ENCODE measurements at regions not wholly inside any gene's neighbourhood (a gene's known extent, or its start where the extent isn't known, plus 50 kb on each side); places are given as distances from the start of the nearest gene placed in this dataset.

GRCh38 chr5:120372899-120373298 lies 91.2 kb upstream of the PRR16 start:
- Histone ChIP-seq H3K9me3 (ENCODE audit: low read length) (no peaks in the 10 kb centered on the region), H3K79me2 (ENCODE audit: insufficient read depth, low read length) (no peaks in the 10 kb centered on the region), H3K4me2 (ENCODE audit: low read depth, low read length) (no peak overlapping the region), H3K27ac (ENCODE audit: extremely low read length, insufficient read depth, low read length) (no peak overlapping the region), H3K36me3 (replicated peaks in 1 of 2; ENCODE audit: control insufficient read depth in 1 of 2, insufficient read depth in 2 of 2, low read length in 2 of 2) (no peaks in the 10 kb centered on the region), H2AFZ (ENCODE audit: low read length) (no peak overlapping the region), H3K4me1 (ENCODE audit: insufficient read depth, low read length) (no peaks in the 10 kb centered on the region), H3K9ac (ENCODE audit: insufficient read depth, low read depth, low read length) (no peak overlapping the region), H3K27me3 (ENCODE audit: control insufficient read depth in 1 of 2, insufficient read depth in 2 of 2, low read length in 2 of 2) (no peaks in the 10 kb centered on the region), H4K20me1 (ENCODE audit: insufficient read depth, low read length) (no peaks in the 10 kb centered on the region), H3K4me3 (replicated peaks in 1 of 3; ENCODE audit: insufficient read depth in 1 of 3, low read depth in 2 of 3, low read length in 3 of 3) (no peak overlapping the region)
- CTCF ChIA-PET (ENCODE audit: low intra/inter-chr PET ratio, low total read pairs): no interaction called here
- in situ Hi-C loops (cut with HindIII; ENCODE audit: extremely low pct_ligation_motif_present, low pct_unique_long_range_greater_than_20kb): no loop called here
- ATAC-seq (no peak), FAIRE-seq (no peak), DNase-seq (ENCODE audit: low spot score) (no peak)
- BruUV-seq (replicated peaks): no TSS peak
- no peak for TF ChIP-seq HMGXB3 (CRISPR knock-in tag; IDR thresholded peaks at IDR 0.05; ENCODE audit: borderline replicate concordance)
- intact Hi-C loops (cut with micrococcal nuclease; ENCODE audit: unreplicated experiment): no loop called here
- WGBS (ENCODE audit: low lambda C conversion rate): 3% methylated on average over 3 of the region's 3 CpGs
- POLR2A ChIA-PET: no interaction called here

- Histone ChIP-seq H4K20me1 (ENCODE audit: insufficient read depth, low read length) (no peaks in the 10 kb centered on the region), H3K27ac (ENCODE audit: extremely low read length, insufficient read depth, low read length) (no peak overlapping the region), H3K4me1 (ENCODE audit: insufficient read depth, low read length) (no peaks in the 10 kb centered on the region), H3K27me3 (ENCODE audit: control insufficient read depth in 1 of 2, insufficient read depth in 2 of 2, low read length in 2 of 2) (no peaks in the 10 kb centered on the region), H3K4me2 (ENCODE audit: low read depth, low read length) (no peak overlapping the region), H3K36me3 (replicated peaks in 1 of 2; ENCODE audit: control insufficient read depth in 1 of 2, insufficient read depth in 2 of 2, low read length in 2 of 2) (no peaks in the 10 kb centered on the region), H3K9me3 (ENCODE audit: low read length) (no peaks in the 10 kb centered on the region), H3K79me2 (ENCODE audit: insufficient read depth, low read length) (no peaks in the 10 kb centered on the region), H3K9ac (ENCODE audit: insufficient read depth, low read depth, low read length) (no peak overlapping the region), H2AFZ (ENCODE audit: low read length) (no peak overlapping the region), H3K4me3 (replicated peaks in 1 of 3; ENCODE audit: insufficient read depth in 1 of 3, low read depth in 2 of 3, low read length in 3 of 3) (no peak overlapping the region)
- no peak for ATAC-seq
- DNase-seq (ENCODE audit: low spot score): no peak
- ChIA-PET CTCF (ENCODE audit: low intra/inter-chr PET ratio, low total read pairs) (no interaction called here), POLR2A (no interaction called here)
- FAIRE-seq: no peak
- WGBS (ENCODE audit: low lambda C conversion rate): 0% methylated on average over 1 of the region's 1 CpG
- in situ Hi-C loops (cut with HindIII; ENCODE audit: extremely low pct_ligation_motif_present, low pct_unique_long_range_greater_than_20kb): no loop called here
- BruUV-seq (replicated peaks): no TSS peak
- intact Hi-C loops (cut with micrococcal nuclease; ENCODE audit: unreplicated experiment): no loop called here
- TF ChIP-seq, protein P1, sequence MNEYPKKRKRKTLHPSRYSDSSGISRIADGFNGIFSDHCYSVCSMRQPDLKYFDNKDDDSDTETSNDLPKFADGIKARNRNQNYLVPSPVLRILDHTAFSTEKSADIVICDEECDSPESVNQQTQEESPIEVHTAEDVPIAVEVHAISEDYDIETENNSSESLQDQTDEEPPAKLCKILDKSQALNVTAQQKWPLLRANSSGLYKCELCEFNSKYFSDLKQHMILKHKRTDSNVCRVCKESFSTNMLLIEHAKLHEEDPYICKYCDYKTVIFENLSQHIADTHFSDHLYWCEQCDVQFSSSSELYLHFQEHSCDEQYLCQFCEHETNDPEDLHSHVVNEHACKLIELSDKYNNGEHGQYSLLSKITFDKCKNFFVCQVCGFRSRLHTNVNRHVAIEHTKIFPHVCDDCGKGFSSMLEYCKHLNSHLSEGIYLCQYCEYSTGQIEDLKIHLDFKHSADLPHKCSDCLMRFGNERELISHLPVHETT (CRISPR knock-in tag; conservative IDR thresholded peaks at IDR 0.05): no peak
- TF ChIP-seq ZNF547 (CRISPR knock-in tag; IDR thresholded peaks at IDR 0.05) (no peak), SRSF4 (IDR thresholded peaks at IDR 0.05; ENCODE audit: low read depth, low read length, poor library complexity, severe bottlenecking) (no peak), ZNF329 (CRISPR knock-in tag; IDR thresholded peaks at IDR 0.05; ENCODE audit: low read depth) (no peak), ZNF629 (CRISPR knock-in tag; conservative IDR thresholded peaks at IDR 0.05) (no peak), ZBTB10 (CRISPR knock-in tag; IDR thresholded peaks at IDR 0.05; ENCODE audit: borderline replicate concordance) (no peak), HES4 (CRISPR knock-in tag; IDR thresholded peaks at IDR 0.05; ENCODE audit: borderline replicate concordance) (no peak), MIER3 (CRISPR knock-in tag; IDR thresholded peaks at IDR 0.05; ENCODE audit: borderline replicate concordance) (no peak), ELF1 (CRISPR knock-in tag; IDR thresholded peaks at IDR 0.05) (no peak), FOXJ3 (CRISPR knock-in tag; IDR thresholded peaks at IDR 0.05; ENCODE audit: borderline replicate concordance) (no peak)
These were observed 88.9 kb upstream of the PRR16 start for GRCh38 chr5:120375248-120375647.

Data from HepG2 (cell line).